ENCODE measurements at regions not wholly inside any gene's neighbourhood (a gene's known extent, or its start where the extent isn't known, plus 50 kb on each side); places are given as distances from the start of the nearest gene placed in this dataset.

DNA sequence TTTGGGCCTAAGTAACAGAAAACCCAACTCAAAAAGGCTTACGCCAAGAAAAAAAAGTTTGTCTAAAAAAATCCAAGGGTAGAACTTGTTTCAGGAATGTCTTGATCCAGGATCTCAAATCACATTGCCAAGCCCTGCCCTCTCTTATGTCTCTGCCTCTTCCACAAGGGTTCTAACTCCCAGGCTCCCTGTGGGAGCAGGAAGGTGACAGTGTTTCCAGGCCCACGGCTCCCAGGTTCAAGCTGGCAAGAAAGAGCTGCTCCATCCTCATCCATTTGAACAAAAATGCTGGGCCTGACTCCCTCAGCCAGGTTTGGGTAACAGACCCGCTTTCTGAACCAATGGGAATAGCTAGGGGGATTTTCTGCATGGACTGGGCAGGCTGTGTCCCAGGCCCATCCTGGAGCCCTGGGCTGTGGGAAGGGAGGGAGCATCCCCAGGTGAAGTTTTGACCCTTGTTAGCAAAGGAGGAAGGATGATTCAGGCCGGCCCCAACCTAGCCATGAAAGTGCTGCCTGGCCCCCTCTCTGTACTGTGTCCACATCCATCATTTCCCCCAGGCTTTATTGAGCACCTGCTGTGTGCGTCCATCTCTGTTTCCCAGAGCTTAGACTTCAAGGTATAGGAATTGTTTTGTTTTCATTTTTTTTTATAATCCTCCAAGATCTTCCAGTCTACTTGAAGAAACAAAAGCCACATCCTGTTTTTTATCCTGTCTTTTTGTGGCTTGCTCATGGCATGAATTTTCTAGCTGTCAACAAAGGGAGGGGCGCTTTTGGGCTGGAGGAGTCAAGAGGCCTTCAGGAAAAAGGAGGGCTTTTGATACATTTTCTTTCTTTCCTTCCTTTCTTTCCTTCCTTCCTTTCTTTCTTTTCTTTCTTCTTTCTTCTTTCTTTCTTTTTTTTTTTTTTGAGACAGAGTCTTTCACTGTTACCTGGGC lies 159.8 kb downstream of the TFAP2C start:
- Mint-ChIP-seq H3K36me3 (ENCODE audit: insufficient read depth, unreplicated experiment) (no peaks in the 10 kb centered on the region), H3K4me1 (ENCODE audit: insufficient read depth, unreplicated experiment) (peaks cover 30% of the 10 kb centered on the region), H3K27me3 (ENCODE audit: insufficient read depth, unreplicated experiment) (no peaks in the 10 kb centered on the region), H3K27ac (ENCODE audit: low read depth, unreplicated experiment) (peak overlapping the region; percentile 98), H3K9me3 (ENCODE audit: unreplicated experiment) (no peaks in the 10 kb centered on the region), H3K4me3 (ENCODE audit: unreplicated experiment) (peak overlapping the region; percentile 67)
- no TSS peak for BruUV-seq (replicated peaks)
- TF ChIP-seq, protein P1, sequence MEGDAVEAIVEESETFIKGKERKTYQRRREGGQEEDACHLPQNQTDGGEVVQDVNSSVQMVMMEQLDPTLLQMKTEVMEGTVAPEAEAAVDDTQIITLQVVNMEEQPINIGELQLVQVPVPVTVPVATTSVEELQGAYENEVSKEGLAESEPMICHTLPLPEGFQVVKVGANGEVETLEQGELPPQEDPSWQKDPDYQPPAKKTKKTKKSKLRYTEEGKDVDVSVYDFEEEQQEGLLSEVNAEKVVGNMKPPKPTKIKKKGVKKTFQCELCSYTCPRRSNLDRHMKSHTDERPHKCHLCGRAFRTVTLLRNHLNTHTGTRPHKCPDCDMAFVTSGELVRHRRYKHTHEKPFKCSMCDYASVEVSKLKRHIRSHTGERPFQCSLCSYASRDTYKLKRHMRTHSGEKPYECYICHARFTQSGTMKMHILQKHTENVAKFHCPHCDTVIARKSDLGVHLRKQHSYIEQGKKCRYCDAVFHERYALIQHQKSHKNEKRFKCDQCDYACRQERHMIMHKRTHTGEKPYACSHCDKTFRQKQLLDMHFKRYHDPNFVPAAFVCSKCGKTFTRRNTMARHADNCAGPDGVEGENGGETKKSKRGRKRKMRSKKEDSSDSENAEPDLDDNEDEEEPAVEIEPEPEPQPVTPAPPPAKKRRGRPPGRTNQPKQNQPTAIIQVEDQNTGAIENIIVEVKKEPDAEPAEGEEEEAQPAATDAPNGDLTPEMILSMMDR (IDR thresholded peaks at IDR 0.05; ENCODE audit: unreplicated experiment), result no peak
- intact Hi-C loops (cut with micrococcal nuclease), result loop anchor here (1.0 to 10.0 kb wide), 6 partner anchors 77 to 234 kb away; no protein-coding TSS in a partner anchor
- ChIA-PET POLR2A (interaction anchor here (0.6 to 2.5 kb wide), 18 partner anchors 9 to 253 kb away, joined by 3 to 27 read pairs (median 6); partner anchors contain the start of gene TFAP2C), CTCF (interaction anchor here (0.5 to 2.4 kb wide), 11 partner anchors 10 to 288 kb away, joined by 3 to 12 read pairs (median 4); partner anchors contain the start of gene TFAP2C)
- DNase-seq (ENCODE audit: unreplicated experiment), result peak; percentile 53

DNA sequence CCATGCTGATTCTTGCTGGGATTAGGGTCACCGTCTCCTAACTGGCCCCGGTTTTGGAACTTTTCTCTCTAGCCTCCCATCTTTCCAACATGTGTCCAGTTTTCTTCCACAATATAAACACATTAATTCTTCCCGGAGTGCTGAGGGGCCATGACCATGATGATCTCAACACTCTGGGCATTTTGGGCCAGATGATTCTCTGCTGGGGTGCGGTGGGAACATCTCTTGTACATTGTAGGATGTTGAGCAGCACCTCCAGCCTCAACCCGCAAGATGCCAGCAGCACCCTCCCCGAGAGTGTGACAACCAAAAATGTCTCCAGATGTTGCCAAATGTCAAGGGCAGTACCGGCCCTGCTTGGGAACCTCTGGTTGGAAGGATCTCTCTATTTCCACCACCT lies 164.8 kb downstream of the TFAP2C start:
- Mint-ChIP-seq H3K27ac (ENCODE audit: low read depth, unreplicated experiment) (no peak overlapping the region), H3K27me3 (ENCODE audit: insufficient read depth, unreplicated experiment) (no peaks in the 10 kb centered on the region), H3K4me3 (ENCODE audit: unreplicated experiment) (no peak overlapping the region), H3K36me3 (ENCODE audit: insufficient read depth, unreplicated experiment) (no peaks in the 10 kb centered on the region), H3K9me3 (ENCODE audit: unreplicated experiment) (peaks cover 12% of the 10 kb centered on the region), H3K4me1 (ENCODE audit: insufficient read depth, unreplicated experiment) (peaks cover 8% of the 10 kb centered on the region)
- no peak for DNase-seq (ENCODE audit: unreplicated experiment)
- TF ChIP-seq, protein P1 (IDR thresholded peaks at IDR 0.05; ENCODE audit: unreplicated experiment), result no peak
- POLR2A ChIA-PET, result interaction anchor here (1.3 kb wide), 1 partner anchor 9 kb away, joined by 7 read pairs; no protein-coding TSS in a partner anchor
- CTCF ChIA-PET, result interaction anchor here (0.7 to 1.9 kb wide), 3 partner anchors 9 to 243 kb away, joined by 3 to 4 read pairs (median 3); no protein-coding TSS in a partner anchor
- intact Hi-C loops (cut with micrococcal nuclease), result no loop called here
- BruUV-seq (replicated peaks), result no TSS peak

DNA sequence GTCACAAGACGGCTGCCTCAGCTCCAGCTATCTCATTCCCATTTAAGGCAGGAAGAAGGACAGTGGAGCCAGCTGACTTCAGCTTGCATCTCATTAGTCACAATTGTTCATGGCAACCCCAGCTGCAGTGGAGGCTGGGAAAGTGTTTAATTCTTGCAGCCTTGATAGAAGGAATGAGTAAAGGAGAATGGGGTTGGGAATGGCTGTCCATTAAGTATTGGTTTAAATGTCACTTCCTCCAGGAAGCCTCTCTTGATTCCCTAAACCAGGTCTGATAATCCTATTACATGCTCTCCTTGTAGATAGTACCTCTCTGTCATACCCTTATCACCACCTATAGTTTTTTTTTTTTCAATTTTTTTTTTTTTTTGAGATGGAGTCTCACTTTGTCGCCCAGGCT lies 166.4 kb downstream of the TFAP2C start:
- CTCF ChIA-PET, result interaction anchor here (0.6 to 1.9 kb wide), 3 partner anchors 13 to 166 kb away, joined by 3 to 5 read pairs (median 4); no protein-coding TSS in a partner anchor

More for the DNA sequence above, 166.4 kb downstream of the TFAP2C start:
- Mint-ChIP-seq H3K4me1 (ENCODE audit: insufficient read depth, unreplicated experiment) (no peaks in the 10 kb centered on the region), H3K9me3 (ENCODE audit: unreplicated experiment) (peaks cover 15% of the 10 kb centered on the region), H3K27ac (ENCODE audit: low read depth, unreplicated experiment) (no peak overlapping the region), H3K4me3 (ENCODE audit: unreplicated experiment) (no peak overlapping the region), H3K36me3 (ENCODE audit: insufficient read depth, unreplicated experiment) (no peaks in the 10 kb centered on the region), H3K27me3 (ENCODE audit: insufficient read depth, unreplicated experiment) (no peaks in the 10 kb centered on the region)
- intact Hi-C loops (cut with micrococcal nuclease), result no loop called here
- POLR2A ChIA-PET, result no interaction called here
- no TSS peak for BruUV-seq (replicated peaks)
- no peak for DNase-seq (ENCODE audit: unreplicated experiment)
- TF ChIP-seq, protein P1 (IDR thresholded peaks at IDR 0.05; ENCODE audit: unreplicated experiment), result no peak
